Activated T-cell treated with anti-CD3 and anti-CD28 coated beads, Interleukin-2, amount 50 U/mL, for 1 hour (primary cell): ENCODE measurements at regions not wholly inside any gene's neighbourhood (a gene's known extent, or its start where the extent isn't known, plus 50 kb on each side); places are given as distances from the start of the nearest gene placed in this dataset.

Experiments
- DNase-seq: peaks from one replicate; pipeline ENCODE4 v3.0.0-alpha.2; 2020

DNA sequence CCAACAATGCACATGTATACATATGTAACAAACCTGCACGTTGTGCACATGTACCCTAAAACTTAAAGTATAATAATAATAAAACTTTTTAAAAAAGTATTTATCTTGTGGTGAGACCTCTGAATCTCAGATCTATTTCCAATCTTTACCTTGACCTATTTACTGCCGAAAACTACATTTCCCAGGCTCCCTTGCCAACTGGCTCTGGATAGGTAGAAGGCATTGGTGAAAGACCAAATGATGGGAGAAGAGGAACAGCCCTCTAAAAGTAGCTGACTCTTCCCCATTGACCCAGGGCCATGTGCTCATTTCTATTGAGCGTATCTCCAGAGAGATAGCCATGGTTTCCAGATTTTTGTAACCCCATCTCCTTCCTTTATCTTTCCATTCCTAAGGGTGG is 247.4 kb downstream of the GPAM start:
- DNase-seq = no peak

- no peak for DNase-seq
Measured at GRCh38 chr10:111944331-111944730, 239.2 kb downstream of the GPAM start.

GRCh38 chr10:111953949-111954348 is 229.6 kb downstream of the GPAM start:
- DNase-seq = no peak

- DNase-seq = no peak
Measured at GRCh38 chr10:111954386-111954785, 229.2 kb downstream of the GPAM start.

DNA sequence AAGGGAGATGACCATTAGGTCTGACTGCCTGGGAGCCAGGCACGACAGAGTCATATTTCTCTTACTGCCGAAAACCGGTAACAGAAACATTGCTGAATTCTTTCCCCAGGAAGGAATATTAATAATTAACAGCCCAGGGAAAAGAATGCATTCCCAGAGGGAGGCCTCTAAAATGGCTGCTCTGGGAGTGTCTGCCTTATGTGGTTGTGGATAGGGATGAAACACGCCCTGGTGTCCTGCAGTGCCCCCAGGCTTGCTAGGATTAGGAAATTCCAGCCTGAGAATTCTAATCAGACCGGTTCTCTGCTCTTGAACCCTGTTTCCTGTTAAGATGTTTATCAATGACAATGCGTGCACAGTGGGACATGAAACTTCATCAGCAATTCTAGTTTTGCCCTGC is 226.7 kb downstream of the GPAM start:
- no peak for DNase-seq

- DNase-seq = no peak
Measured at GRCh38 chr10:111962951-111963350, 220.6 kb downstream of the GPAM start.

DNA sequence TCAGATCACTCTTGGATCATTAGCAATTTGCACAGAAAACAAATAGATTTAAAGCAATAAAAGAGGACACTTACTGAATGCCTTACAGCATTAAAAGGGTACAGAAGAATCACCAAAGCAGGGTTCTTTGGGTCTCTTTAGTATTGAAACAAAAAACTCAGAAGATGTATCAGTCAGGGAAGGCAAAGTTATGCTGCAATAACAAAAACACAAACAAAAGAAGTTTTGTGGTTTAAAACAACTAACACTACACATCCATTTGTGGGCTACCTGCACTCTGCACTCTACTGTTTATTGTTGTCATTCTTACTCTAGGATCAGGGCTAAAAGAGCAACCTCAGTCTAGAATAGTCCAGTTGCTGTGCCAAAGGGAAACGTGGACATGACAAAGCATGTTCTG is 216.4 kb downstream of the GPAM start:
- DNase-seq = no peak

- no peak for DNase-seq
Measured at GRCh38 chr10:111967547-111967946, 216.0 kb downstream of the GPAM start.

- DNase-seq = no peak
Measured at GRCh38 chr10:111968647-111969046, 214.9 kb downstream of the GPAM start.

GRCh38 chr10:111970111-111970510 is 213.5 kb downstream of the GPAM start:
- no peak for DNase-seq

DNA sequence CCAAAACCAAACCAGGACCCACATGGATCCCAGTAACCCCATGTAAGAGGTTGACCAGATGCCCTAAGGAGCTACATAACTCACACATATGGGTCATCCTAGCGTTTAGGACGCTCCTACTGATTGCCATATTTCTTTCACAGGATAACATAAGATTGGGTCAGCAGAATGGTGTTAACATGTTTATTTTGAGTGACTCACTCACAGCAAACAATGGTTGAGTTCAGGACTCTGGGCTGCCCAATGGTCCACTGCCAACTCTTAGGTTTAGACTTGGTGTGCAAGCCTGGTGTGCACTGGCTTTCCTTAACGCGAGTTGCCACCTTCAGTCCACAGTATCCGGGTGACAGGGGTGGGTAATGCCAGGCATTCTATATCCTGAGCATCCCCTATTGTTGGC is 211.5 kb downstream of the GPAM start:
- DNase-seq = no peak

DNA sequence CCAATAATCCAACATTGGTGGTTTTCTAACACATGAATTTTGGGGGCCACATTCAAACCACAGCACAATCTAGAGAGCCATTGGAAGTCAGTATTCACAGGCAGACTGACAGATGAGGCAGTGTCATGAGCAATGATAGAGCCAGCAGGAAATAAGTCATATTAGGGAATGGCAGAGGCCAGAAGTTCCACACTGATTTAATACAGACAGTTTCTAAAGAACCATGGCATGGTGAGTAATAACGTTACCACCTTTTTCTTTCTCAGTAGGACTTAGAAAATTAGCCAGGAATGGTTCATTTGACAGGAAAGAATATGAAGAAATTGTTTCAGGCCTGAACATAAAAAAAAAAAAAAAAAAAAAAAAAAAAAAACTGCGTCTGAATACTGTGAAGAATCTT is 210.3 kb downstream of the GPAM start:
- DNase-seq = no peak

DNA sequence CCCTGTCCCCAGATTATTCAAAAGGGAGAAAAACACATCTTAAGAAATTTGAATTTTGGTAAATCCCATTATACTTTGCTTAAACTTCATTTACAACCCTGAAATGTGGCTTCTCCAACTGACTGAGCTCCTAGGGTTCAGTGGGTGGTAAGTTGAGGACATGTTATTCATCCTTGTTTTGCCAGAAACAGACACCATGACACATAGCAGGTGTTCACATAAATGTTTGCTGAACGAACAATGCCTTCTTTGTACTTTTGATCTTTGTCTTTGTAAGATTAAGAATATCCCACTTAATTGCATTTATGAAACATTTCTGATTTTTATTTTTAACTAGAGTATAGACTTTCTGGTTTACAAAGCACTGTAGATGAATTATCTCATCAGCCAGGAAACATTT is 209.7 kb downstream of the GPAM start:
- no peak for DNase-seq

- DNase-seq = no peak
Measured at GRCh38 chr10:111974325-111974724, 209.2 kb downstream of the GPAM start.

DNA sequence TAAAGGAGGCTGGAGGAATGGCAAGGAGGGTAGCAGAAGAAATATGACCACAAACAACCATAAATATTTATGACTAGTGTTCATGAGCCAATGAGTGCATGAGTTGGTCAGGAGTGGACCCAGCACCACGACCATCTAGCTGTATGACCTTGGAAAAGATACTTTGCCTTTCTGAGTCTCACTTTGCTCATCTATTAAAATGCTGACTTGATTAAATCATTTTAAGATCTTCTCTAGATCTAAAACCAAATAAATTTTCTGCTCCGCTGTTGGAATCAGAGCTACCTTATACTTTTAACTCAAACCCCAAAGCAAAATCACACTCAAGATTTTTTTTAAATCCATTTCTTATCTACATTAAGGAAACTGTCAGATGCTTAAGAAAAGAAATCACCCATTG is 207.0 kb downstream of the GPAM start:
- DNase-seq = no peak

- DNase-seq = no peak
Measured at GRCh38 chr10:111984057-111984456, 199.5 kb downstream of the GPAM start.

DNA sequence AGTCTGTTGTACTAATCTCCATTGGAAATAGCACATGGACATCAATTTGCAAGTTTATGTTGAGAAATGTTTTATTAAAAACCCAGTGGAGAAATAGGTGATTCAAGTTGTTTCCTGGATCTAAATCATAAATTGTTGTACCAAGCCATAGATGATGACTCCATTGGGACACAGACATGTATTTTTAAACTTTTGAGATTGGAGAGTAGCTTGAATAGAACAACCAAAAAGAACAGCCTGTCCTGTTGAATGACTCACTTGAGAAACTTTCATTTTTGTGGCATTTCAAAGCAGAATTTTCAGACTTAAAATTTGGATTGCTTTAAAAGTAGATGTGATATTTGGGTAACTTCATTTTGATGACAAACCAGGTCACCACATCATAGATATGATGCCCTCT is 197.5 kb downstream of the GPAM start:
- no peak for DNase-seq

- no peak for DNase-seq
Measured at GRCh38 chr10:111988646-111989045, 194.9 kb downstream of the GPAM start.

DNA sequence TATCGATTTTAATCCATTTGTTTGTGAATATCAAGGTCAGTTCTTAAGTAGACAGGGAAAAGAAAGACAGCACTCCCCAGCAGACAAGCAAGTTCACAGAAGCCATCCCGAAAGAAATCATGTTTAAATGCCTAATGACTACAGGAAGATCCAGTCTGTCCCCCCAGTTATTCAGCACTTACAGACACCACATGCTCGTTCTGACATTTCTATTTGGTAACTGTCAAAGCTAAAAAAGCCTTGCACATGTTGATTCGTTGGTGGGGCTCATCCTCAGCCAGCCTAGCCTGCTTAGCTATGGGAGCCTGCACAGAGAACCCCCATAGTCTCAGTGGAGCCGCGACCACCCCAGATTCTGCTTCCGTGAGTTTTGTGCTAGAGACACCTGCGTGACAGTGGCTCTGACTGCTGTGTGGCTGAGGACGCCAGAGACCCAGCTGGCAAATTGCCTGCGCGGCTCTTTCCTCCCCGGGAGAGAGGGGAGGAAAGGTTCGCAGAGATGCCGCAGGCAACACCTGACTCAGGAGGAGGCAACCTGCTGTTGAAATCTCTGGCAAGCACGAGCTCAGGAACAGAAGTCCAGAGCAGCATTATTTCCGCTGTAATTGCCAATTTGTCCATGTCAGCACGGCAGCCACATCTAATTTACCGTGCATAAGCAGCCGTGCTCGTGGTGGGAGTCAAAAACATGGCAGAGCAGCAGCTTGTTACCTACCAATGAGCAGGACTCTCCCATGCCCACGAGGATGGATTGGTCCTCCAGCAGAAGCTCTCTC is 194.2 kb downstream of the GPAM start:
- DNase-seq = no peak

- DNase-seq = no peak
Measured at GRCh38 chr10:111990734-111991133, 192.8 kb downstream of the GPAM start.

GRCh38 chr10:111993321-111993720 is 190.2 kb downstream of the GPAM start:
- DNase-seq = no peak

GRCh38 chr10:111993872-111994426 is 189.6 kb downstream of the GPAM start:
- DNase-seq = no peak

GRCh38 chr10:111996103-111996502 is 187.5 kb downstream of the GPAM start:
- DNase-seq = no peak

DNA sequence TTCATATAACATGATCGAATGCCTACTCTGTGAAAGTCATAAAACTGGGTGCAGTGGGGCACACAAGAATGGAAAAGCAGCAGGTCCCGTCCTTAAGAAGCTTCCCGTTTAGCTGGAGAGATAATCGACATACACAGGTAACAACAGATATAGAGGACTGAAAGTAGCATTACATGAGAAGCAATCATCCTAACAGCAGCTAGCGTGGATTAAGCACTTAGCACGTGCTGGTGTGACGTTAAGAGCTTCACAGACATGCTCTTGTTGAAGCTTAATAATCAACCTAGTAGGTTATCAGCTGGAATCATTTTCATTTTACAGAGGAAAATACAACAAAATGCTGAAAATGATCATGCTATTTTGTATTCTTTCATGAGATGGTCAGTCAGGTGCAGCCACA is 184.8 kb downstream of the GPAM start:
- DNase-seq = no peak
